ENCODE measurements at regions not wholly inside any gene's neighbourhood (a gene's known extent, or its start where the extent isn't known, plus 50 kb on each side); places are given as distances from the start of the nearest gene placed in this dataset.

DNA sequence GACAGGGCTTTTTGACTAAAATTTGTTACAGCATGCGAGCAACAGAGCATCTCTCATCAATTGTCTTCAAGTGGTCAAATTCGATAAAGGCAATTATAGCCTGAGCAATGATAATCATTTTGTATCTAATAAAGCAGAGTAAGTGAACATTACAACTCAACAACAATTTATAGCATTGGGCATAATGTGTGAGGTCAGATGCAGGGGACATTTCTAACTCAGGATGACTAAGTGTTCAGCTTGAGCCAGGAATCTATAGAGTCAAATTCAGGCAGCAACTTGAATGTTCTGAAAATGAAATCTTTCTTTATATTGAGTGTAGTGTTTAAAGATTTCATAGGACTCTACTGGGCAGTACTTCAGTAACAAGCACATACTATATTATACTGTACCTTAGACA lies 1226.0 kb downstream of the ZPLD1 start:
- H3K4me1 ChIP-seq = no peaks in the 10 kb centered on the region
- no peak overlapping the region for H3K27ac ChIP-seq
- no peaks in the 10 kb centered on the region for H3K27me3 ChIP-seq
- intact Hi-C loops (cut with DNase I) = no loop called here
- DNase-seq (no peak), ATAC-seq (no peak)
- H3K36me3 ChIP-seq (replicated peaks in 1 of 2; ENCODE audit: insufficient read depth in 1 of 2, low read depth in 2 of 2) = no peaks in the 10 kb centered on the region
- no peak for TF ChIP-seq POLR2A (IDR thresholded peaks at IDR 0.05)
- TF ChIP-seq, protein P1, sequence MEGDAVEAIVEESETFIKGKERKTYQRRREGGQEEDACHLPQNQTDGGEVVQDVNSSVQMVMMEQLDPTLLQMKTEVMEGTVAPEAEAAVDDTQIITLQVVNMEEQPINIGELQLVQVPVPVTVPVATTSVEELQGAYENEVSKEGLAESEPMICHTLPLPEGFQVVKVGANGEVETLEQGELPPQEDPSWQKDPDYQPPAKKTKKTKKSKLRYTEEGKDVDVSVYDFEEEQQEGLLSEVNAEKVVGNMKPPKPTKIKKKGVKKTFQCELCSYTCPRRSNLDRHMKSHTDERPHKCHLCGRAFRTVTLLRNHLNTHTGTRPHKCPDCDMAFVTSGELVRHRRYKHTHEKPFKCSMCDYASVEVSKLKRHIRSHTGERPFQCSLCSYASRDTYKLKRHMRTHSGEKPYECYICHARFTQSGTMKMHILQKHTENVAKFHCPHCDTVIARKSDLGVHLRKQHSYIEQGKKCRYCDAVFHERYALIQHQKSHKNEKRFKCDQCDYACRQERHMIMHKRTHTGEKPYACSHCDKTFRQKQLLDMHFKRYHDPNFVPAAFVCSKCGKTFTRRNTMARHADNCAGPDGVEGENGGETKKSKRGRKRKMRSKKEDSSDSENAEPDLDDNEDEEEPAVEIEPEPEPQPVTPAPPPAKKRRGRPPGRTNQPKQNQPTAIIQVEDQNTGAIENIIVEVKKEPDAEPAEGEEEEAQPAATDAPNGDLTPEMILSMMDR (IDR thresholded peaks at IDR 0.05) = no peak
- no peaks in the 10 kb centered on the region for H3K9me3 ChIP-seq
- WGBS, 2 donors = 89% methylated on average over 2 of the region's 2 CpGs
- H3K4me3 ChIP-seq = no peak overlapping the region

DNA sequence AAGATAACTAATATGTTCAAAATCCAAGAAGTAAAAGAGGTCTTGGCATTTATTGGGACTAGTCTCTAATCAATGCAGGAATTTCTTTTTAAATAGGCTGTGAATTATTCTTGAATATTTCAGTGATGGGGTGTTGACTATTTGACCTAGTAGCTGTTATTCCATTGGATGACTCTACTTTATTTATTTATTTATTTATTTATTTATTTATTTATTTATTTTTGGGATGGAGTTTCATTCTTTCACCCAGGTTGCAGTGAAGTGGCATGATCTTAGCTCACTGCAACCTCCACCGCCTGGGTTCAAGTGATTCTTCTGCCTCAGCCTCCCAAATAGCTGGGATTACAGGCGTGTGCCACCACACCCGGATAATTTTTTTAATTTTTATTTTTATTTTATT lies 1227.8 kb downstream of the ZPLD1 start:
- intact Hi-C loops (cut with DNase I) = no loop called here
- Histone ChIP-seq H3K36me3 (replicated peaks in 1 of 2; ENCODE audit: insufficient read depth in 1 of 2, low read depth in 2 of 2) (no peaks in the 10 kb centered on the region), H3K4me1 (no peaks in the 10 kb centered on the region), H3K4me3 (no peak overlapping the region), H3K27ac (no peak overlapping the region), H3K27me3 (no peaks in the 10 kb centered on the region), H3K9me3 (no peaks in the 10 kb centered on the region)
- TF ChIP-seq, protein P1 (IDR thresholded peaks at IDR 0.05) = no peak
- no peak for TF ChIP-seq POLR2A (IDR thresholded peaks at IDR 0.05)
- ATAC-seq (no peak), DNase-seq (no peak)
- 91 to 92% methylated on average over 3 of the region's 3 CpGs for WGBS, 2 donors

DNA sequence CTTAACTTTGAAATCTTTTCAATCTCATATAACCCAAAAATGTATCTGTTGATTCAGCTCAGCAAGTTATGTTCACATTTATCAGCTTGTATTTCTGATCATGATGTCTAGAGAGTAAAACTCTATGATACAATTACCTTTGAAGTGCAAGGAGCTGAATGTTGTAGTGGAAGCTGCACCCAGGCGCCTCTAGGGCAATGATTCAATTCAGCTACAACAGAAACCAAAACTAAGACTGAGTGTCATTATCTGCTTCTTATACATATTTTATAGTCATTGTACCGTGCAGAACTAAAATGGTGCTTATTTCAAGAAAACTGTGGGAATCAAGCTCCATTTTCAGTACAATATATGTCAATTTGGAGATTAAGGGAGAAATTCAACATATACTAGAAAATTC lies 1237.5 kb downstream of the ZPLD1 start:
- Histone ChIP-seq H3K9me3 (no peaks in the 10 kb centered on the region), H3K27ac (no peak overlapping the region), H3K4me1 (no peaks in the 10 kb centered on the region), H3K36me3 (replicated peaks in 1 of 2; ENCODE audit: insufficient read depth in 1 of 2, low read depth in 2 of 2) (no peaks in the 10 kb centered on the region), H3K4me3 (no peak overlapping the region), H3K27me3 (no peaks in the 10 kb centered on the region)
- no peak for DNase-seq
- 79 to 94% methylated on average over 2 of the region's 2 CpGs for WGBS, 2 donors
- ATAC-seq = no peak
- TF ChIP-seq, protein P1 (IDR thresholded peaks at IDR 0.05) = no peak
- TF ChIP-seq POLR2A (IDR thresholded peaks at IDR 0.05) = no peak
- intact Hi-C loops (cut with DNase I) = no loop called here

DNA sequence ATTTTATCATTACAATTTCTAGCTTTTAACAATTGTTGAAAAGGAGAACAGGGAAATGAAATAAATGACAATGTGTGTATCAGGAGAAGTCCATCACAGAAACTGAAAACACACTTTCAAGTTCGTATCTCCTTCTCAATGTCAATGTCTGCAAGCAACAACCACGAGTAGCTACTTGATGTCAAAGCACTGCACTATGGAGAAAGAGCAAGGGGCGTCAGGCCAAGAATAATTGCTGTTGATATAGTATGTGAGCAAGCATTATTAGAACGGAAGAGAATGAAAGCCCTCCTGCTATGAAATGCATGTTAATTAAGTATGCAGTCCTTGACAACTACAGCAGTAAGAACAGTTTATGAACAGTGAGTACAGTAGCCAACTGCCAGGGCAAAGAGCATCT lies 1250.1 kb downstream of the ZPLD1 start:
- H3K4me3 ChIP-seq = no peak overlapping the region
- H3K4me1 ChIP-seq = peaks cover 4% of the 10 kb centered on the region
- ATAC-seq (no peak), DNase-seq (peak in 3 of 4 donors; percentile 7 to 32 (median 12))
- intact Hi-C loops (cut with DNase I) = no loop called here
- 18 to 21% methylated on average over 4 of the region's 4 CpGs for WGBS, 2 donors
- no peak overlapping the region for H3K27ac ChIP-seq
- TF ChIP-seq, protein P1 (IDR thresholded peaks at IDR 0.05) = no peak
- TF ChIP-seq POLR2A (IDR thresholded peaks at IDR 0.05) = no peak
- no peaks in the 10 kb centered on the region for H3K36me3 ChIP-seq (replicated peaks in 1 of 2; ENCODE audit: insufficient read depth in 1 of 2, low read depth in 2 of 2)
- no peaks in the 10 kb centered on the region for H3K27me3 ChIP-seq
- H3K9me3 ChIP-seq = no peaks in the 10 kb centered on the region

DNA sequence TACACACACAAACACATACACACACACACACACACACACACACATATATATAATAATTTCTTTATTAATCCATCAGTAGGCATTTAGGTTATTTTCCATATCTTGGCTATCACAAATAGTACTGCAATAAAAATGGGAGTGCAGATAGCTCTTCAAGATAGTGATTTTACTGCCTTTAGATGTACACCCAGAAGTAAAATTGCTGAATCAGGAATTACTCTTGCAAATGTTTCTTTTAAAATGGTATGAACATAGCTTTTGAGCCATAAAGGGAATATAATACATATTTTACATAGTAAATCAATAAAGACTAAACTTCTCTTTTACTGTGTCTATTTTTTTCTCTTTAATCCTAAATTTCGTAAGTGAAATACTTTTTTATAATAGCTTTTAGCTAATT lies 1251.1 kb downstream of the ZPLD1 start:
- ATAC-seq (no peak), DNase-seq (no peak)
- intact Hi-C loops (cut with DNase I) = no loop called here
- no peak overlapping the region for H3K27ac ChIP-seq
- no peaks in the 10 kb centered on the region for H3K36me3 ChIP-seq (replicated peaks in 1 of 2; ENCODE audit: insufficient read depth in 1 of 2, low read depth in 2 of 2)
- no peaks in the 10 kb centered on the region for H3K27me3 ChIP-seq
- H3K4me1 ChIP-seq = peaks cover 4% of the 10 kb centered on the region
- no peaks in the 10 kb centered on the region for H3K9me3 ChIP-seq
- no peak for TF ChIP-seq POLR2A (IDR thresholded peaks at IDR 0.05)
- TF ChIP-seq, protein P1 (IDR thresholded peaks at IDR 0.05) = no peak
- H3K4me3 ChIP-seq = no peak overlapping the region
- 0 to 54% methylated on average over 1 of the region's 1 CpG for WGBS, 2 donors

Measured in body of pancreas (tissue), 4 donors.